SK-N-SH (cell line): ENCODE measurements at regions not wholly inside any gene's neighbourhood (a gene's known extent, or its start where the extent isn't known, plus 50 kb on each side); places are given as distances from the start of the nearest gene placed in this dataset.

Experiments used
- CTCF ChIA-PET: fragments of 300-600, 350-600 bp; formaldehyde crosslinking; extraction: SDS; loops from one replicate; lab custom pipeline; 2021; lab: Yijun Ruan, JAX
- POLR2A ChIA-PET: fragments of 350-600 bp; sonication (Branson Sonifier 250); formaldehyde crosslinking; extraction: SDS; loops from one replicate; lab custom pipeline; 2020; ENCODE audit warnings: antibody characterized with exemption, inconsistent platforms; lab: Yijun Ruan, JAX
- DNase-seq: peaks from one replicate; pipeline ENCODE4 v3.0.0; 2012
- H2AFZ ChIP-seq: fragments of 200-600 bp; sonication (generic); 2 replicates; pipeline ENCODE4 v1.8.1; 2016; ENCODE audit warnings: antibody characterized with exemption, mild to moderate bottlenecking, low read depth
- H3F3A ChIP-seq: fragments of 200-600 bp; sonication (generic); replicated peaks from 2 replicates; pipeline ENCODE3; 2016; ENCODE audit warnings: antibody characterized with exemption, mild to moderate bottlenecking; ENCODE audit not compliant: insufficient read depth
- H3K27ac ChIP-seq, 2 experiments: fragments of 200-500 bp in 1 of 2; fragments of 200-600 bp in 1 of 2; sonication (Bioruptor generic) in 1 of 2; sonication (generic), shearing (Covaris generic) in 1 of 2; 2 replicates each; pipeline versions ENCODE4 v1.5.1 to v1.6.1; 2014 to 2016; ENCODE audit warnings: low read depth in 2 of 2, inconsistent platforms in 1 of 2, low read length in 1 of 2, mild to moderate bottlenecking in 1 of 2, mixed read lengths in 1 of 2
- H3K27me3 ChIP-seq: fragments of 200-600 bp; sonication (generic), shearing (Covaris generic); 2 replicates; pipeline ENCODE4 v1.6.1; 2016; ENCODE audit warnings: mixed run types; ENCODE audit not compliant: insufficient read depth
- H3K36me3 ChIP-seq, 2 experiments: fragments of 200-500 bp in 1 of 2; fragments of 200-600 bp in 1 of 2; sonication (Bioruptor generic) in 1 of 2; sonication (generic) in 1 of 2; replicated peaks in 1 of 2; 2 replicates each; pipeline versions ENCODE3 to v1.5.1; 2014 to 2016; ENCODE audit warnings: low read length in 1 of 2, mild to moderate bottlenecking in 1 of 2; ENCODE audit not compliant: insufficient read depth in 2 of 2, control insufficient read depth in 1 of 2
- H3K4me1 ChIP-seq, 2 experiments: fragments of 200-500 bp in 1 of 2; fragments of 200-600 bp in 1 of 2; sonication (Bioruptor generic) in 1 of 2; sonication (generic), shearing (Covaris generic) in 1 of 2; 2 replicates each; pipeline versions ENCODE4 v1.5.1 to v1.6.1; 2014 to 2016; ENCODE audit warnings: low read depth in 1 of 2, low read length in 1 of 2, mixed run types in 1 of 2; ENCODE audit not compliant: insufficient read depth in 2 of 2, control insufficient read depth in 1 of 2
- H3K4me2 ChIP-seq: fragments of 200-600 bp; sonication (generic), shearing (Covaris generic); 2 replicates; pipeline ENCODE4 v1.6.1; 2017; ENCODE audit warnings: mixed run types
- H3K4me3 ChIP-seq, 2 experiments: fragments of 200-500 bp in 1 of 2; fragments of 200-600 bp in 1 of 2; sonication (Bioruptor generic) in 1 of 2; sonication (generic), shearing (Covaris generic) in 1 of 2; 2 replicates each; pipeline versions ENCODE4 v1.5.1 to v1.8.1; 2014 to 2016; ENCODE audit warnings: low read depth in 2 of 2, inconsistent platforms in 1 of 2, low read length in 1 of 2, mild to moderate bottlenecking in 1 of 2, mixed read lengths in 1 of 2, moderate library complexity in 1 of 2
- H3K79me2 ChIP-seq: fragments of 200-600 bp; sonication (generic); 2 replicates; pipeline ENCODE4 v1.8.1; 2017; ENCODE audit warnings: mild to moderate bottlenecking; ENCODE audit not compliant: insufficient read depth
- H3K9ac ChIP-seq: fragments of 200-600 bp; sonication (generic); 2 replicates; pipeline ENCODE4 v1.6.1; 2017; ENCODE audit warnings: mixed run types
- H3K9me2 ChIP-seq: fragments of 200-600 bp; sonication (generic); 2 replicates; pipeline ENCODE4 v1.6.1; 2017; ENCODE audit warnings: mixed run types
- H3K9me3 ChIP-seq: fragments of 200-600 bp; sonication (generic); 2 replicates; pipeline ENCODE4 v1.6.1; 2017; ENCODE audit warnings: mixed run types, mild to moderate bottlenecking, moderate library complexity
- H4K20me1 ChIP-seq: fragments of 200-600 bp; sonication (generic); 2 replicates; pipeline ENCODE4 v1.6.1; 2017; ENCODE audit warnings: mild to moderate bottlenecking, mixed run types; ENCODE audit not compliant: insufficient read depth
- EP300 ChIP-seq, 2 experiments: IDR thresholded peaks; 2 replicates each; pipeline versions ENCODE4 v1.4.0 to v1.6.1; 2012; ENCODE audit warnings: borderline replicate concordance in 1 of 2, low read depth in 1 of 2, low read length in 1 of 2
- FOSL2 ChIP-seq: IDR thresholded peaks from 2 replicates; pipeline ENCODE4 v1.4.0; 2012; ENCODE audit warnings: low read depth, mild to moderate bottlenecking, moderate library complexity, borderline replicate concordance
- FOXJ3 ChIP-seq: sonication (generic); formaldehyde crosslinking; IDR thresholded peaks from 2 replicates; pipeline ENCODE4 v1.5.1; 2020; ENCODE audit warnings: mild to moderate bottlenecking, missing genetic modification reagents
- JUND ChIP-seq: IDR thresholded peaks from 2 replicates; pipeline ENCODE4 v1.4.0; 2012
- NFIC ChIP-seq: IDR thresholded peaks from 2 replicates; pipeline ENCODE4 v1.4.0; 2012; ENCODE audit warnings: borderline replicate concordance
- POLR2AphosphoS5 ChIP-seq: IDR thresholded peaks from 2 replicates; pipeline ENCODE4 v1.6.1; 2012; ENCODE audit warnings: low read depth, low read length
- RCOR1 ChIP-seq: fragments of 150-350 bp; IDR thresholded peaks from 2 replicates; pipeline ENCODE4 v1.6.1; 2017; ENCODE audit warnings: antibody characterized with exemption, low read length
- RFX5 ChIP-seq: IDR thresholded peaks from 2 replicates; pipeline ENCODE4 v1.6.1; 2012; ENCODE audit warnings: mild to moderate bottlenecking, improper control_type of control experiment, low read length
- SMC3 ChIP-seq: IDR thresholded peaks from 2 replicates; pipeline ENCODE4 v1.6.1; 2012; ENCODE audit warnings: low read depth, low read length, improper control_type of control experiment
- TCF12 ChIP-seq: IDR thresholded peaks from 2 replicates; pipeline ENCODE4 v1.4.0; 2012
- YY1 ChIP-seq: IDR thresholded peaks from 2 replicates; pipeline ENCODE4 v1.4.0; 2012; ENCODE audit warnings: low read depth, mild to moderate bottlenecking
- WGBS: methylation state at CpG from one replicate; pipeline ENCODE4 v1.1.6; 2017; ENCODE audit warnings: low lambda C conversion rate; 5-methylcytosine and 5-hydroxymethylcytosine counted together
- TF ChIP-seq, protein P1 (sequence below): IDR thresholded peaks from 2 replicates; pipeline ENCODE4 v1.6.1; 2012; ENCODE audit warnings: mild to moderate bottlenecking, low read depth, low read length, moderate library complexity
- TF ChIP-seq, protein P2 (sequence below): fragments of 200-600 bp; sonication (generic); IDR thresholded peaks from 2 replicates; pipeline ENCODE4 v1.6.1; 2017; ENCODE audit warnings: antibody characterized with exemption, mild to moderate bottlenecking, moderate library complexity
- TF ChIP-seq, protein P3 (sequence below): fragments of 150-350 bp; IDR thresholded peaks from 2 replicates; pipeline ENCODE4 v1.6.1; 2017; ENCODE audit warnings: antibody characterized with exemption, low read length, low read depth, borderline replicate concordance
- TF ChIP-seq, protein P4 (sequence below): IDR thresholded peaks from 2 replicates; pipeline ENCODE4 v1.4.0; 2012; ENCODE audit warnings: low read depth, borderline replicate concordance

DNA sequence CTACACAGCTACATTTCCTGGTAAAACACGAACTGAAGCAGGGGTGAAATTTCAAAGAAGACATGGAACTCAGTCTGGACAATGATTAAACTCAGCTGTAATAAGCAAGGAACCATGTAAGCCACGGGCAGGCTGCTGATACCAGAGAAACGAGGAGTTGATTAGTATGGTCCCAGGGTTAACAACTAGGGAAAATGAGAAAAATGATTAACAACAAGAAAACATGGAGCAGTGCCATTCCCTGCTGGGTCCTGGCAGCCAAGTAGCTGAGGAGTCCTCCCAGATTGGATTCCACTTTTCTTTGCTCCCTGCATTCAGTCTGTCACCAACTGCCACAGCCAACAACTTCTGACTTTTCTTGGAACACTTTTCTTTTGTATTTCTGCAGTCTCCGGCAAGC, 517.0 kb upstream of the KLHL29 start:
- H3K9ac ChIP-seq, result no peak overlapping the region
- TF ChIP-seq FOSL2, result no peak
- TF ChIP-seq TCF12, result no peak
- no peak for TF ChIP-seq YY1
- TF ChIP-seq POLR2AphosphoS5, result no peak
- TF ChIP-seq, protein P1, sequence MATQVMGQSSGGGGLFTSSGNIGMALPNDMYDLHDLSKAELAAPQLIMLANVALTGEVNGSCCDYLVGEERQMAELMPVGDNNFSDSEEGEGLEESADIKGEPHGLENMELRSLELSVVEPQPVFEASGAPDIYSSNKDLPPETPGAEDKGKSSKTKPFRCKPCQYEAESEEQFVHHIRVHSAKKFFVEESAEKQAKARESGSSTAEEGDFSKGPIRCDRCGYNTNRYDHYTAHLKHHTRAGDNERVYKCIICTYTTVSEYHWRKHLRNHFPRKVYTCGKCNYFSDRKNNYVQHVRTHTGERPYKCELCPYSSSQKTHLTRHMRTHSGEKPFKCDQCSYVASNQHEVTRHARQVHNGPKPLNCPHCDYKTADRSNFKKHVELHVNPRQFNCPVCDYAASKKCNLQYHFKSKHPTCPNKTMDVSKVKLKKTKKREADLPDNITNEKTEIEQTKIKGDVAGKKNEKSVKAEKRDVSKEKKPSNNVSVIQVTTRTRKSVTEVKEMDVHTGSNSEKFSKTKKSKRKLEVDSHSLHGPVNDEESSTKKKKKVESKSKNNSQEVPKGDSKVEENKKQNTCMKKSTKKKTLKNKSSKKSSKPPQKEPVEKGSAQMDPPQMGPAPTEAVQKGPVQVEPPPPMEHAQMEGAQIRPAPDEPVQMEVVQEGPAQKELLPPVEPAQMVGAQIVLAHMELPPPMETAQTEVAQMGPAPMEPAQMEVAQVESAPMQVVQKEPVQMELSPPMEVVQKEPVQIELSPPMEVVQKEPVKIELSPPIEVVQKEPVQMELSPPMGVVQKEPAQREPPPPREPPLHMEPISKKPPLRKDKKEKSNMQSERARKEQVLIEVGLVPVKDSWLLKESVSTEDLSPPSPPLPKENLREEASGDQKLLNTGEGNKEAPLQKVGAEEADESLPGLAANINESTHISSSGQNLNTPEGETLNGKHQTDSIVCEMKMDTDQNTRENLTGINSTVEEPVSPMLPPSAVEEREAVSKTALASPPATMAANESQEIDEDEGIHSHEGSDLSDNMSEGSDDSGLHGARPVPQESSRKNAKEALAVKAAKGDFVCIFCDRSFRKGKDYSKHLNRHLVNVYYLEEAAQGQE, result no peak
- no peak for TF ChIP-seq RCOR1
- no peak for TF ChIP-seq NFIC
- H3F3A ChIP-seq, result no peaks in the 10 kb centered on the region
- no peak overlapping the region for H2AFZ ChIP-seq
- H3K4me2 ChIP-seq, result no peak overlapping the region
- no peak overlapping the region for H3K27ac ChIP-seq
- no peaks in the 10 kb centered on the region for H3K79me2 ChIP-seq
- no peaks in the 10 kb centered on the region for H4K20me1 ChIP-seq
- no peak overlapping the region for H3K4me3 ChIP-seq
- POLR2A ChIA-PET, result no interaction called here
- H3K27me3 ChIP-seq, result no peaks in the 10 kb centered on the region
- H3K36me3 ChIP-seq, result no peaks in the 10 kb centered on the region
- H3K9me2 ChIP-seq, result no peaks in the 10 kb centered on the region
- 14% methylated on average over 4 of the region's 4 CpGs for WGBS
- no peak for DNase-seq
- no peaks in the 10 kb centered on the region for H3K4me1 ChIP-seq
- CTCF ChIA-PET, result interaction anchor here (0.8 kb wide), 1 partner anchor 36 kb away, joined by 3 read pairs; no protein-coding TSS in a partner anchor
- H3K9me3 ChIP-seq, result no peaks in the 10 kb centered on the region; the same call in 1 of the 2 replicates

DNA sequence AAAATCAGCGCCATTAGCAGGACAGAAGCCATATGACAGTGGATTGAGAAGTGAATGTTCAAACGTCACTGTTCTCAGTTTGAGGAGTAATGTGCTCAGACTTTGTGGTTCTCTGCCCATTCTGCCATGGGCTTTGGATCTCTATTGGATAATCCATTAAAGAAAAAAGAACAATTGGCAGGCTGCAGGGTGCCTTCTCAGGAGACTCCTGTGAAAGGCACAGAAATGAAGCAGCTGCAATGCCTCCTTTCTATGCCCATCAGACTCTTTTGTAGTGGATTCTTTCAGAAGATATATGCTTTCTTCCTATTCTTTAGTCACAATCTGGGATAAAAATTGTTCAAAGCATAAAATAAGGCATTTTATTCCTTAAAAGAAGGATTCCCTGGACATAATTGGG, 506.9 kb upstream of the KLHL29 start:
- no peak for DNase-seq
- no peaks in the 10 kb centered on the region for H4K20me1 ChIP-seq
- peaks cover 0 to 19% of the 10 kb centered on the region in 2 experiments; a peak in 2 of 4 replicates for H3K4me1 ChIP-seq
- no peak overlapping the region for H3K27ac ChIP-seq
- TF ChIP-seq EP300 (IDR thresholded peaks at IDR 0.05; ENCODE audit: borderline replicate concordance in 1 of 2, low read depth in 1 of 2, low read length in 1 of 2) (no peak), RFX5 (no peak), TCF12 (no peak), FOXJ3 (CRISPR knock-in tag) (no peak), JUND (no peak), SMC3 (no peak), POLR2AphosphoS5 (no peak), YY1 (no peak), FOSL2 (no peak)
- TF ChIP-seq, protein P2, sequence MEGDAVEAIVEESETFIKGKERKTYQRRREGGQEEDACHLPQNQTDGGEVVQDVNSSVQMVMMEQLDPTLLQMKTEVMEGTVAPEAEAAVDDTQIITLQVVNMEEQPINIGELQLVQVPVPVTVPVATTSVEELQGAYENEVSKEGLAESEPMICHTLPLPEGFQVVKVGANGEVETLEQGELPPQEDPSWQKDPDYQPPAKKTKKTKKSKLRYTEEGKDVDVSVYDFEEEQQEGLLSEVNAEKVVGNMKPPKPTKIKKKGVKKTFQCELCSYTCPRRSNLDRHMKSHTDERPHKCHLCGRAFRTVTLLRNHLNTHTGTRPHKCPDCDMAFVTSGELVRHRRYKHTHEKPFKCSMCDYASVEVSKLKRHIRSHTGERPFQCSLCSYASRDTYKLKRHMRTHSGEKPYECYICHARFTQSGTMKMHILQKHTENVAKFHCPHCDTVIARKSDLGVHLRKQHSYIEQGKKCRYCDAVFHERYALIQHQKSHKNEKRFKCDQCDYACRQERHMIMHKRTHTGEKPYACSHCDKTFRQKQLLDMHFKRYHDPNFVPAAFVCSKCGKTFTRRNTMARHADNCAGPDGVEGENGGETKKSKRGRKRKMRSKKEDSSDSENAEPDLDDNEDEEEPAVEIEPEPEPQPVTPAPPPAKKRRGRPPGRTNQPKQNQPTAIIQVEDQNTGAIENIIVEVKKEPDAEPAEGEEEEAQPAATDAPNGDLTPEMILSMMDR, result no peak
- TF ChIP-seq, protein P3, sequence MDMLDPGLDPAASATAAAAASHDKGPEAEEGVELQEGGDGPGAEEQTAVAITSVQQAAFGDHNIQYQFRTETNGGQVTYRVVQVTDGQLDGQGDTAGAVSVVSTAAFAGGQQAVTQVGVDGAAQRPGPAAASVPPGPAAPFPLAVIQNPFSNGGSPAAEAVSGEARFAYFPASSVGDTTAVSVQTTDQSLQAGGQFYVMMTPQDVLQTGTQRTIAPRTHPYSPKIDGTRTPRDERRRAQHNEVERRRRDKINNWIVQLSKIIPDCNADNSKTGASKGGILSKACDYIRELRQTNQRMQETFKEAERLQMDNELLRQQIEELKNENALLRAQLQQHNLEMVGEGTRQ, result no peak
- TF ChIP-seq, protein P4, sequence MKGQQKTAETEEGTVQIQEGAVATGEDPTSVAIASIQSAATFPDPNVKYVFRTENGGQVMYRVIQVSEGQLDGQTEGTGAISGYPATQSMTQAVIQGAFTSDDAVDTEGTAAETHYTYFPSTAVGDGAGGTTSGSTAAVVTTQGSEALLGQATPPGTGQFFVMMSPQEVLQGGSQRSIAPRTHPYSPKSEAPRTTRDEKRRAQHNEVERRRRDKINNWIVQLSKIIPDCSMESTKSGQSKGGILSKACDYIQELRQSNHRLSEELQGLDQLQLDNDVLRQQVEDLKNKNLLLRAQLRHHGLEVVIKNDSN, result no peak
- no peak overlapping the region for H2AFZ ChIP-seq
- no peaks in the 10 kb centered on the region for H3K27me3 ChIP-seq
- no peak overlapping the region for H3K4me2 ChIP-seq
- H3K9ac ChIP-seq, result no peak overlapping the region
- H3K9me2 ChIP-seq, result no peaks in the 10 kb centered on the region
- no peaks in the 10 kb centered on the region for H3K9me3 ChIP-seq
- CTCF ChIA-PET, result interaction anchor here (1.5 to 1.8 kb wide), 2 partner anchors 26 to 472 kb away, joined by 3 to 6 read pairs; no protein-coding TSS in a partner anchor
- H3K4me3 ChIP-seq, result no peak overlapping the region
- no peaks in the 10 kb centered on the region for H3K36me3 ChIP-seq
- no peaks in the 10 kb centered on the region for H3K79me2 ChIP-seq
- POLR2A ChIA-PET, result no interaction called here
- no peaks in the 10 kb centered on the region for H3F3A ChIP-seq
- WGBS, result 18% methylated on average over 2 of the region's 2 CpGs
